ENCODE measurements at regions not wholly inside any gene's neighbourhood (a gene's known extent, or its start where the extent isn't known, plus 50 kb on each side); places are given as distances from the start of the nearest gene placed in this dataset.
A peak's percentile ranks its signal among the peaks of the same experiment; 100 is the strongest.

DNA sequence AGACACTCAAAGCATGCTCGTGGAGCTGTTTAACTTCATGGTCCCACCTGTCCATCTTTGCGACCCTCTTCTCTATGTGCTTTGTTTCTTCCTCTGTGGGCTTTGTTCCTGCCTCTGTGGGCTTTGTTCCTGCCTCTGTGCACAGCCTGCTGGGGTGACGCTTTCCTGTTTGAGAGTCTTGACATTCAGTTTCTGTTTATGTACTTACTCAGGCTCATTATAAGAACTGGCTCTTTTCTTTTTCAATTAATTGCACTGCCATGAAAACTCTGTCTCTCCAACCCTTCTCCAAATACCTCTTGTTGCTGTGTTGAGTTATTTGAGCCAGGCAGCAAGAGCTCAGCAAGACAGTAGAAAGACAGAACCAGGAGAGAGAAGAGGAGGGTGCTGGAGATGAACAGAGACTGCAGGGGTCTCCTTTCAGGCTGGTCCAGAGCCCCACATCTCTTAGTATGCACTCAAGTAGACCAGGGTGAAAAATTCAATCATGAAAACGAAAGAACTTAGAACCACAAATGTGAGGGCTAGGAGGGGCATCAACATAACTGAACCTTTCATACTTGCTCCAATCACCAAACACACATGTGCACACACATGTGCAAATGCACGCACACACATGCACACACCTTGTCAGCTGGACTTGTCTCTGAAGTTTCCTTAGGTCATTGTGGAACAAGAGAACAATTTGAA, 88.3 kb upstream of the SGIP1 start (continued):
- TF ChIP-seq STAT1 (conservative IDR thresholded peaks at IDR 0.05) = no peak
- TF ChIP-seq NR2C1 (IDR thresholded peaks at IDR 0.05) = no peak
- TF ChIP-seq, protein P1, sequence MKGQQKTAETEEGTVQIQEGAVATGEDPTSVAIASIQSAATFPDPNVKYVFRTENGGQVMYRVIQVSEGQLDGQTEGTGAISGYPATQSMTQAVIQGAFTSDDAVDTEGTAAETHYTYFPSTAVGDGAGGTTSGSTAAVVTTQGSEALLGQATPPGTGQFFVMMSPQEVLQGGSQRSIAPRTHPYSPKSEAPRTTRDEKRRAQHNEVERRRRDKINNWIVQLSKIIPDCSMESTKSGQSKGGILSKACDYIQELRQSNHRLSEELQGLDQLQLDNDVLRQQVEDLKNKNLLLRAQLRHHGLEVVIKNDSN (IDR thresholded peaks at IDR 0.05; ENCODE audit: borderline replicate concordance, extremely low read length, insufficient read depth, low read depth, low read length) = no peak
- TF ChIP-seq, protein P2, sequence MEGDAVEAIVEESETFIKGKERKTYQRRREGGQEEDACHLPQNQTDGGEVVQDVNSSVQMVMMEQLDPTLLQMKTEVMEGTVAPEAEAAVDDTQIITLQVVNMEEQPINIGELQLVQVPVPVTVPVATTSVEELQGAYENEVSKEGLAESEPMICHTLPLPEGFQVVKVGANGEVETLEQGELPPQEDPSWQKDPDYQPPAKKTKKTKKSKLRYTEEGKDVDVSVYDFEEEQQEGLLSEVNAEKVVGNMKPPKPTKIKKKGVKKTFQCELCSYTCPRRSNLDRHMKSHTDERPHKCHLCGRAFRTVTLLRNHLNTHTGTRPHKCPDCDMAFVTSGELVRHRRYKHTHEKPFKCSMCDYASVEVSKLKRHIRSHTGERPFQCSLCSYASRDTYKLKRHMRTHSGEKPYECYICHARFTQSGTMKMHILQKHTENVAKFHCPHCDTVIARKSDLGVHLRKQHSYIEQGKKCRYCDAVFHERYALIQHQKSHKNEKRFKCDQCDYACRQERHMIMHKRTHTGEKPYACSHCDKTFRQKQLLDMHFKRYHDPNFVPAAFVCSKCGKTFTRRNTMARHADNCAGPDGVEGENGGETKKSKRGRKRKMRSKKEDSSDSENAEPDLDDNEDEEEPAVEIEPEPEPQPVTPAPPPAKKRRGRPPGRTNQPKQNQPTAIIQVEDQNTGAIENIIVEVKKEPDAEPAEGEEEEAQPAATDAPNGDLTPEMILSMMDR (IDR thresholded peaks at IDR 0.05 in 2 of 3, conservative IDR thresholded peaks at IDR 0.05 in 1 of 3; ENCODE audit: control insufficient read depth in 2 of 3, extremely low read depth in 1 of 3, insufficient read depth in 1 of 3, low read depth in 3 of 3, low read length in 3 of 3) = peak in 1 of 3 experiments; percentile 33; a peak in 2 of 6 replicates
- TF ChIP-seq POLR2A (IDR thresholded peaks at IDR 0.05; ENCODE audit: low read depth, low read length) = peak; percentile 32; the same call in 1 of the 2 replicates
- TF ChIP-seq BHLHE40 (IDR thresholded peaks at IDR 0.05; ENCODE audit: borderline replicate concordance in 1 of 2, low read depth in 2 of 2, low read length in 1 of 2) = 0 out of 4 replicates have a peak, but pooled peaks of 1 of the 2 experiments have one; percentile 11
- TF ChIP-seq, protein P3, sequence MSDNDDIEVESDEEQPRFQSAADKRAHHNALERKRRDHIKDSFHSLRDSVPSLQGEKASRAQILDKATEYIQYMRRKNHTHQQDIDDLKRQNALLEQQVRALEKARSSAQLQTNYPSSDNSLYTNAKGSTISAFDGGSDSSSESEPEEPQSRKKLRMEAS (IDR thresholded peaks at IDR 0.05; ENCODE audit: low read depth, low read length) = no peak
- TF ChIP-seq YY1 (IDR thresholded peaks at IDR 0.05; ENCODE audit: low read depth, low read length) = 0 out of 2 replicates have a peak, but pooled peaks have one; percentile 36
- peak; percentile 58; the same call in 1 of the 2 replicates for TF ChIP-seq POLR2AphosphoS5 (IDR thresholded peaks at IDR 0.05; ENCODE audit: low read length)
- TF ChIP-seq NR2C2 (IDR thresholded peaks at IDR 0.05; ENCODE audit: borderline replicate concordance, control insufficient read depth, insufficient read length, low read depth) = no peak
- TF ChIP-seq ZNF384 (IDR thresholded peaks at IDR 0.05; ENCODE audit: borderline replicate concordance, low read depth, low read length) = no peak
- 0 out of 2 replicates have a peak, but pooled peaks have one; percentile 46 for TF ChIP-seq CHD2 (IDR thresholded peaks at IDR 0.05; ENCODE audit: borderline replicate concordance, low read depth, low read length)
- peak; percentile 63 for TF ChIP-seq RAD21 (IDR thresholded peaks at IDR 0.05; ENCODE audit: insufficient read depth, low read depth, low read length)
- TF ChIP-seq IKZF1 (conservative IDR thresholded peaks at IDR 0.05) = 0 out of 2 replicates have a peak, but pooled peaks have one; percentile 34
- TF ChIP-seq BMI1 (IDR thresholded peaks at IDR 0.05; ENCODE audit: borderline replicate concordance) = no peak
- TF ChIP-seq ZSCAN29 (IDR thresholded peaks at IDR 0.05) = no peak
- TF ChIP-seq FOXM1 (IDR thresholded peaks at IDR 0.05; ENCODE audit: low read depth, low read length) = 0 out of 2 replicates have a peak, but pooled peaks have one; percentile 36
- no peak for TF ChIP-seq TCF12 (IDR thresholded peaks at IDR 0.05; ENCODE audit: low read depth, low read length)
- TF ChIP-seq SREBF2 (IDR thresholded peaks at IDR 0.05; ENCODE audit: low read length) = no peak
- TF ChIP-seq POU2F2 (IDR thresholded peaks at IDR 0.05; ENCODE audit: borderline replicate concordance, low read depth, low read length) = 0 out of 3 replicates have a peak, but pooled peaks have one; percentile 33
- TF ChIP-seq TARDBP (IDR thresholded peaks at IDR 0.05; ENCODE audit: borderline replicate concordance) = no peak
- 0 out of 2 replicates have a peak, but pooled peaks have one; percentile 47 for TF ChIP-seq MTA2 (IDR thresholded peaks at IDR 0.05; ENCODE audit: low read depth)
- TF ChIP-seq, protein P4, sequence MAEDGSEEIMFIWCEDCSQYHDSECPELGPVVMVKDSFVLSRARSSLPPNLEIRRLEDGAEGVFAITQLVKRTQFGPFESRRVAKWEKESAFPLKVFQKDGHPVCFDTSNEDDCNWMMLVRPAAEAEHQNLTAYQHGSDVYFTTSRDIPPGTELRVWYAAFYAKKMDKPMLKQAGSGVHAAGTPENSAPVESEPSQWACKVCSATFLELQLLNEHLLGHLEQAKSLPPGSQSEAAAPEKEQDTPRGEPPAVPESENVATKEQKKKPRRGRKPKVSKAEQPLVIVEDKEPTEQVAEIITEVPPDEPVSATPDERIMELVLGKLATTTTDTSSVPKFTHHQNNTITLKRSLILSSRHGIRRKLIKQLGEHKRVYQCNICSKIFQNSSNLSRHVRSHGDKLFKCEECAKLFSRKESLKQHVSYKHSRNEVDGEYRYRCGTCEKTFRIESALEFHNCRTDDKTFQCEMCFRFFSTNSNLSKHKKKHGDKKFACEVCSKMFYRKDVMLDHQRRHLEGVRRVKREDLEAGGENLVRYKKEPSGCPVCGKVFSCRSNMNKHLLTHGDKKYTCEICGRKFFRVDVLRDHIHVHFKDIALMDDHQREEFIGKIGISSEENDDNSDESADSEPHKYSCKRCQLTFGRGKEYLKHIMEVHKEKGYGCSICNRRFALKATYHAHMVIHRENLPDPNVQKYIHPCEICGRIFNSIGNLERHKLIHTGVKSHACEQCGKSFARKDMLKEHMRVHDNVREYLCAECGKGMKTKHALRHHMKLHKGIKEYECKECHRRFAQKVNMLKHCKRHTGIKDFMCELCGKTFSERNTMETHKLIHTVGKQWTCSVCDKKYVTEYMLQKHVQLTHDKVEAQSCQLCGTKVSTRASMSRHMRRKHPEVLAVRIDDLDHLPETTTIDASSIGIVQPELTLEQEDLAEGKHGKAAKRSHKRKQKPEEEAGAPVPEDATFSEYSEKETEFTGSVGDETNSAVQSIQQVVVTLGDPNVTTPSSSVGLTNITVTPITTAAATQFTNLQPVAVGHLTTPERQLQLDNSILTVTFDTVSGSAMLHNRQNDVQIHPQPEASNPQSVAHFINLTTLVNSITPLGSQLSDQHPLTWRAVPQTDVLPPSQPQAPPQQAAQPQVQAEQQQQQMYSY (CRISPR knock-in tag; IDR thresholded peaks at IDR 0.05) = no peak
- TF ChIP-seq RAD51 (IDR thresholded peaks at IDR 0.05) = no peak

Measured in GM12878 (cell line).